ENCODE measurements at regions not wholly inside any gene's neighbourhood (a gene's known extent, or its start where the extent isn't known, plus 50 kb on each side); places are given as distances from the start of the nearest gene placed in this dataset.

GRCh38 chr3:106282943-106283342 is 414.1 kb upstream of the CBLB start:
- no peaks in the 10 kb centered on the region for H3K27me3 Mint-ChIP-seq (ENCODE audit: unreplicated experiment)
- no peak for DNase-seq
- TF ChIP-seq, protein P1, sequence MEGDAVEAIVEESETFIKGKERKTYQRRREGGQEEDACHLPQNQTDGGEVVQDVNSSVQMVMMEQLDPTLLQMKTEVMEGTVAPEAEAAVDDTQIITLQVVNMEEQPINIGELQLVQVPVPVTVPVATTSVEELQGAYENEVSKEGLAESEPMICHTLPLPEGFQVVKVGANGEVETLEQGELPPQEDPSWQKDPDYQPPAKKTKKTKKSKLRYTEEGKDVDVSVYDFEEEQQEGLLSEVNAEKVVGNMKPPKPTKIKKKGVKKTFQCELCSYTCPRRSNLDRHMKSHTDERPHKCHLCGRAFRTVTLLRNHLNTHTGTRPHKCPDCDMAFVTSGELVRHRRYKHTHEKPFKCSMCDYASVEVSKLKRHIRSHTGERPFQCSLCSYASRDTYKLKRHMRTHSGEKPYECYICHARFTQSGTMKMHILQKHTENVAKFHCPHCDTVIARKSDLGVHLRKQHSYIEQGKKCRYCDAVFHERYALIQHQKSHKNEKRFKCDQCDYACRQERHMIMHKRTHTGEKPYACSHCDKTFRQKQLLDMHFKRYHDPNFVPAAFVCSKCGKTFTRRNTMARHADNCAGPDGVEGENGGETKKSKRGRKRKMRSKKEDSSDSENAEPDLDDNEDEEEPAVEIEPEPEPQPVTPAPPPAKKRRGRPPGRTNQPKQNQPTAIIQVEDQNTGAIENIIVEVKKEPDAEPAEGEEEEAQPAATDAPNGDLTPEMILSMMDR (IDR thresholded peaks at IDR 0.05; ENCODE audit: partially characterized antibody, unreplicated experiment): no peak
- H3K27ac Mint-ChIP-seq (ENCODE audit: unreplicated experiment): no peak overlapping the region
- H3K4me1 Mint-ChIP-seq (ENCODE audit: low read depth, unreplicated experiment): peaks cover 12% of the 10 kb centered on the region
- no peaks in the 10 kb centered on the region for H3K36me3 Mint-ChIP-seq (ENCODE audit: unreplicated experiment)
- H3K9me3 Mint-ChIP-seq (ENCODE audit: unreplicated experiment): no peaks in the 10 kb centered on the region
- no peak overlapping the region for H3K4me3 Mint-ChIP-seq (ENCODE audit: unreplicated experiment)

DNA sequence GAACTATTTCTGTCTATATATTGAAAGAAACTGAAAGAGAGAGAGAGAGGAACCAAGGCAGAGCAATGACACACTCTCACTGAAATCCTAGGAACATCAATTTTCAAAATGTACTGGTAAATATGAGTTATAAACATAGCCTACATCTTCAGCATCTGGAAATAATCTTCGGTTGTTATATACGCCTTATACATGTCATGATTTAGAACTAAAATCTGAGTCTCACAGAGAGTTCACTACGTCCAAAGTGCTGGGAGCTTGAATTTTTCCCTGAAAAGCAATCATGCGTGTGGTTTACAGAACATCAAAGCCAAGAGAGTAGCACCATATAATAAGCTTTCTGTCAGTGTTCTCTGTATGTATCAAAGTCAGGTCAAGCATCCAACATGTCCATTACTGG is 420.0 kb upstream of the CBLB start:
- H3K4me1 Mint-ChIP-seq (ENCODE audit: low read depth, unreplicated experiment): peaks cover 2% of the 10 kb centered on the region
- no peaks in the 10 kb centered on the region for H3K36me3 Mint-ChIP-seq (ENCODE audit: unreplicated experiment)
- H3K4me3 Mint-ChIP-seq (ENCODE audit: unreplicated experiment): no peak overlapping the region
- no peak for DNase-seq
- H3K9me3 Mint-ChIP-seq (ENCODE audit: unreplicated experiment): no peaks in the 10 kb centered on the region
- TF ChIP-seq, protein P1 (IDR thresholded peaks at IDR 0.05; ENCODE audit: partially characterized antibody, unreplicated experiment): no peak
- no peak overlapping the region for H3K27ac Mint-ChIP-seq (ENCODE audit: unreplicated experiment)
- H3K27me3 Mint-ChIP-seq (ENCODE audit: unreplicated experiment): no peaks in the 10 kb centered on the region

DNA sequence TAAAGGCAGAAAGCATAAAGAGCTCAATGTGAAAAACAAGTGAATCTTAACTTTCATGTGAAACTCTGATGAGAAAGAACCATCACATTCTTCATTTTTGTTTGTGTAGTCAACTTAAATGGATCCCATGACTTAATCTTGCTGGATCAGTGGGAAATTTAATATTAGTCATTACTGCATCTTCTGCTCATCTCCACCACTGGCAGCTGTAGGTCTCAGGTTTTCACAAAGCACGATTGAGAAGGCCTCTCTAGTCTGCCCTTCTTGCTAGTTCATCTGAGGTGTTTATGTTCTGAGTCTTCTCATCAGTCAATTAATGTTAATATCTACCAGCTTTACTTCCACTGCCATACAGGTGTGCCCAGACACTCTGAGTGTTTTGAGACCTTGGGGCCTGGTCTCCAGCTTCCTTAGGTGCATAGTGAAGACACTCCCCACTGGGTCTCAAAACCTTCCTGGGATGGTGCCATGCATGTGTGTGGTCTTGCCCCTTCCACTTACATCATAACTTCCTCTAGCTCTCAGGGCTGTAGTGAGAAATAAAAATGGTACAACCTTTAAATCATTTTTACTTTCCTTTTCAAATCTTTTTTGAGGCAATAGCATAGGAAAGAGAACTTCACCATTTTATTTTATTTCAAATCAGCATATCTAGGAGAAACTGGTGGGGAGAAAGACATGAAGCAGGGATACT is 421.6 kb upstream of the CBLB start:
- H3K4me3 Mint-ChIP-seq (ENCODE audit: unreplicated experiment): no peak overlapping the region
- no peaks in the 10 kb centered on the region for H3K27me3 Mint-ChIP-seq (ENCODE audit: unreplicated experiment)
- peaks cover 2% of the 10 kb centered on the region for H3K4me1 Mint-ChIP-seq (ENCODE audit: low read depth, unreplicated experiment)
- H3K27ac Mint-ChIP-seq (ENCODE audit: unreplicated experiment): no peak overlapping the region
- DNase-seq: no peak
- no peaks in the 10 kb centered on the region for H3K9me3 Mint-ChIP-seq (ENCODE audit: unreplicated experiment)
- TF ChIP-seq, protein P1 (IDR thresholded peaks at IDR 0.05; ENCODE audit: partially characterized antibody, unreplicated experiment): no peak
- no peaks in the 10 kb centered on the region for H3K36me3 Mint-ChIP-seq (ENCODE audit: unreplicated experiment)

- H3K36me3 Mint-ChIP-seq (ENCODE audit: unreplicated experiment): no peaks in the 10 kb centered on the region
- TF ChIP-seq, protein P1 (IDR thresholded peaks at IDR 0.05; ENCODE audit: partially characterized antibody, unreplicated experiment): no peak
- no peak overlapping the region for H3K27ac Mint-ChIP-seq (ENCODE audit: unreplicated experiment)
- no peak for DNase-seq
- no peaks in the 10 kb centered on the region for H3K9me3 Mint-ChIP-seq (ENCODE audit: unreplicated experiment)
- H3K27me3 Mint-ChIP-seq (ENCODE audit: unreplicated experiment): no peaks in the 10 kb centered on the region
- peaks cover 2% of the 10 kb centered on the region for H3K4me1 Mint-ChIP-seq (ENCODE audit: low read depth, unreplicated experiment)
- H3K4me3 Mint-ChIP-seq (ENCODE audit: unreplicated experiment): no peak overlapping the region
Observed at GRCh38 chr3:106293161-106293560, 424.3 kb upstream of the CBLB start.

- H3K27me3 Mint-ChIP-seq (ENCODE audit: unreplicated experiment): no peaks in the 10 kb centered on the region
- no peaks in the 10 kb centered on the region for H3K36me3 Mint-ChIP-seq (ENCODE audit: unreplicated experiment)
- no peak overlapping the region for H3K4me3 Mint-ChIP-seq (ENCODE audit: unreplicated experiment)
- H3K9me3 Mint-ChIP-seq (ENCODE audit: unreplicated experiment): no peaks in the 10 kb centered on the region
- no peak overlapping the region for H3K27ac Mint-ChIP-seq (ENCODE audit: unreplicated experiment)
- H3K4me1 Mint-ChIP-seq (ENCODE audit: low read depth, unreplicated experiment): peaks cover 2% of the 10 kb centered on the region
- TF ChIP-seq, protein P1 (IDR thresholded peaks at IDR 0.05; ENCODE audit: partially characterized antibody, unreplicated experiment): no peak
- no peak for DNase-seq
Observed at GRCh38 chr3:106294121-106294520, 425.3 kb upstream of the CBLB start.

Measured in glutamatergic neuron (in vitro differentiated cells).